SKM-1 (cell line): ENCODE measurements at regions not wholly inside any gene's neighbourhood (a gene's known extent, or its start where the extent isn't known, plus 50 kb on each side); places are given as distances from the start of the nearest gene placed in this dataset.

Source experiments
- DNase-seq: peaks from one replicate; lab custom pipeline; 2025; ENCODE audit not compliant: unreplicated experiment; lab: John Stamatoyannopoulos, UW

- DNase-seq: no peak
These were observed 62.8 kb downstream of the MYCN start for GRCh38 chr2:16003152-16003551.

GRCh38 chr2:16002575-16002974 is 62.2 kb downstream of the MYCN start:
- no peak for DNase-seq

GRCh38 chr2:16002144-16002543 is 61.8 kb downstream of the MYCN start:
- DNase-seq: no peak

GRCh38 chr2:16000642-16001041 is 60.3 kb downstream of the MYCN start:
- no peak for DNase-seq

GRCh38 chr2:15999596-16000469 is 59.5 kb downstream of the MYCN start:
- DNase-seq: no peak

GRCh38 chr2:15997728-15998280 is 57.5 kb downstream of the MYCN start:
- no peak for DNase-seq

DNA sequence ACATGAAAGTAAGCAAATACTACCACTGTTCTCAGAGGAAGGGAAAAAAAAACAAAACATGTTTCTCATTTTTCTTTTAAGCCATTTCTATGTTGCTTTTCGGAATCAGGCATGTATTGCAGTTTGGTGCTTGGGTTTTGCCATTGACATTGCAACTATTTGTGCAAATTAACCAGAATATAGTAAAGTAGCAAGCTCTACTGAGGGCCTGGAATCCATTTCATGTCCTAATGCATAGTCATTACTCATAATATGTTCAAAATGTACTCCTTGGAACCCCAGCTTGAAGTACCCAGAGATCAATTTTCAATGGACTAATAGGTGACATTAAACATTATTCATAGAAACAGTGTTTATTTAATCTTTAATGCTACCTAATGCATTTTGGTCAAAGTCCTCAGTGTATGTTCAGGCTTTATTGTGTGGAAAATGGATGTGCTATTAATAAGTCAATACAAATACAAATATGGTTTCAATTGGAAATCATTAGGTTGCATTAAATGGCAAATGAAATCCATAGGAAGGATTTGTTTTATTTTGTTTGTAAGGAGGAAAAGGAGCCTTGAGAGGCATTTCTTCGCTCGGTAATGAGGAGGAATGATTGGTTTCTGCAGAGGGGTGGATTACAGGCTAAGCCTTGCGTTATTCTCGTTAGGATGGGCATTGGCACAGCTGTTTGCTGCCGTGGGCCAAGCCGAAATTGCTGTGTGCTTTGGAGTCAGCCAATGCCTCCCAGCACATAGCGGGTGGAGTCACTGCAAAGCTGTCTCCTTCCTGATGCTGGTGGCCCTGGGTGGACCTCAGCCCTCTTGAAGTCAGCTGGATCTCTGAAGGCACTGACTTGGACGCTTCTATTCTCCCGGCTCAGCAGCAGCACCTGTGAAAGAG is 56.4 kb downstream of the MYCN start:
- DNase-seq: no peak
